Mucosa of rectum (tissue), 2 donors: ENCODE measurements at regions not wholly inside any gene's neighbourhood (a gene's known extent, or its start where the extent isn't known, plus 50 kb on each side); places are given as distances from the start of the nearest gene placed in this dataset.

Experiments used
- H3K27ac ChIP-seq, 2 donors: one replicate each; pipeline ENCODE4 v1.7.0; 2013; ENCODE audit warnings: inconsistent platforms in 2 of 2, low read depth in 2 of 2, low read length in 2 of 2
- H3K27me3 ChIP-seq, 2 donors: one replicate each; pipeline ENCODE4 v1.7.0; 2013; ENCODE audit warnings: low read length in 2 of 2; ENCODE audit not compliant: control insufficient read depth in 2 of 2, insufficient read depth in 2 of 2
- H3K36me3 ChIP-seq, 2 donors: one replicate each; pipeline ENCODE4 v1.7.0; 2013; ENCODE audit warnings: low read length in 2 of 2; ENCODE audit not compliant: control insufficient read depth in 2 of 2, insufficient read depth in 2 of 2
- H3K4me1 ChIP-seq, 2 donors: one replicate each; pipeline ENCODE4 v1.7.0; 2013; ENCODE audit warnings: low read length in 2 of 2, mild to moderate bottlenecking in 1 of 2; ENCODE audit not compliant: control insufficient read depth in 2 of 2, insufficient read depth in 2 of 2
- H3K4me3 ChIP-seq, 2 donors: one replicate each; pipeline ENCODE4 v1.7.0; 2013; ENCODE audit warnings: low read length in 2 of 2
- H3K9ac ChIP-seq, 2 donors: one replicate each; pipeline ENCODE4 v1.7.0; 2013; ENCODE audit warnings: low read length in 2 of 2, low read depth in 1 of 2, mild to moderate bottlenecking in 1 of 2
- H3K9me3 ChIP-seq, 2 donors: one replicate each; pipeline ENCODE4 v1.7.0; 2013; ENCODE audit warnings: low read length in 2 of 2; ENCODE audit not compliant: control insufficient read depth in 2 of 2
- donor health status: healthy.
- donor health status: Normal muscosa, but diverticular disease.

DNA sequence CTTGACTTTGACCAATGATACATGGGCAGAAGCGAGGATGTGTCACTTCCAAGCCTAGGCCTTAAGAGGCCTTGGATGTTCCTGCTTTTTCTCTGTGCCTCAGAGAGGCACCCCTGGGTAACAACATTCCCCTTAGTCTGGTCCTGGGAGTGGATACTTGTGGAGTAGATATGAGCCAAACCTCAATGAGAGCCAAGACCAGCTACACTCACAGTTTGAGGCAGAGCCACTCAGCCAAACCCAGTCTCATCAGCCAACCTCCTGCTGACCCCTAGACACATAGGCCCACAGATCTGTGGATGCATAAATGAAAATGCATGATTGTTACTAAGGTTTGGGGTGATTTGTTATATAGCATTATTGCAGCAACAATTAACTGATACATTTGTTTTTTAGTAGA, 114.2 kb downstream of the ZNF621 start:
- no peaks in the 10 kb centered on the region for H3K36me3 ChIP-seq
- no peak overlapping the region for H3K9ac ChIP-seq
- H3K27ac ChIP-seq = no peak overlapping the region
- H3K4me1 ChIP-seq = no peaks in the 10 kb centered on the region
- H3K27me3 ChIP-seq = no peaks in the 10 kb centered on the region
- no peaks in the 10 kb centered on the region for H3K9me3 ChIP-seq
- no peak overlapping the region for H3K4me3 ChIP-seq

DNA sequence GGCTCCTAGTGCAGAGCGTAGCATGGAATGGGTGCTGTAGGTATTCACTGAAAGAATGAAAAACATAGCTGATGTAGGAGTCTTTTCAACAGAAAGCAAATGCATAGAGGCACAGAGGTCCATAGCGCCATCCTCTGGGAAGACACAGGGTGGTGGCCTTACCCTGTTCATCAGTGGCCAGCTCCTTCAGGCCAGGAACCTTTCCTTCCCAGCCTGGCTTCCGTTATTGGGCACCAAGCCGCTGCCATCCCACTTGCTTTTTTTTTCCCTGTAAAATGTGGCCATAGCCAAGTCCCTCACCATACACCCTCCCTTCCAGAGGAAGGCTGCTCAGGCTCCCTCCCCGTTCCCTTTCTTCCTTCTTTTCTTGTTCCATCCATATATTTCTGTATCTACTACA, 118.1 kb downstream of the ZNF621 start:
- Histone ChIP-seq H3K27ac (no peak overlapping the region), H3K9ac (no peak overlapping the region), H3K36me3 (no peaks in the 10 kb centered on the region), H3K9me3 (no peaks in the 10 kb centered on the region), H3K4me3 (no peak overlapping the region), H3K27me3 (no peaks in the 10 kb centered on the region), H3K4me1 (no peaks in the 10 kb centered on the region)

DNA sequence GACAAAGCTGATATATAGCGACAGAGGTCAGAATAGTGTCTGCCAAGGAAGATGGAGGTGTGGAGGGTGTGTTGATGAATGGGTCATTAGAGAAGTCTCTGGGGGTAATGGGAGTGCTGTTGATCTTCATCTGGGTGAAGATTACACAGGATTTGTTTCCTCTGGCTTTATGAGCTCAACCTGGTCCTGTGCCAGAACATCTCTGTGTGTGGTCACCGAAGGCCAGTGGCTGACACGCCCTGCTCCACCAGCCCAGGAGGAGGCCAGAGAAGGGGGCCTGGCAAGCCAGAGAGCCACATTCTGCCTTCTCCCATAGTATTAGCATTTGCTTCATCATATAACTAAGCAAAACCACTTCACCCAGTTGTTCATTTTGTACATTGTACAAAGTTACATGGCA, 121.1 kb downstream of the ZNF621 start:
- no peaks in the 10 kb centered on the region for H3K9me3 ChIP-seq
- H3K27ac ChIP-seq = no peak overlapping the region
- no peaks in the 10 kb centered on the region for H3K36me3 ChIP-seq
- H3K4me1 ChIP-seq = no peaks in the 10 kb centered on the region
- H3K9ac ChIP-seq = no peak overlapping the region
- no peaks in the 10 kb centered on the region for H3K27me3 ChIP-seq
- no peak overlapping the region for H3K4me3 ChIP-seq

DNA sequence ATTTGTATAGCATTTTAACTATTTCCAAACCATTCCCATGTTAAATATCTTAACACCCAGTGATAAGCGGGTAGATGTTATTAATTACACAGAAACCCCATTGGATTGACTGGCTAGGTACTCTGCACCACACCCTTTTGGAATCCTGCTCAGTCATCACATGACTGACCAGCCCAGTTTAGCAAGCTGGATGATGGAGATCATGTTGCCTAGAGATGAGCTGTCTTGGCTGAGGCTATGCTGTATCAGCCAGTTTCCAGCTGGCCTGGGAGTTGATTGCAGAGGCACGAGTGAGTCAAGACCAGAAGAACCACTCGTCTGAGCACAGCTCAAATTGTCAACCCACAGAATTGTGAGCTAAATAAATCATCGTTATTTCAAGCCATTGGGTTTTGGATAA, 124.6 kb downstream of the ZNF621 start:
- Histone ChIP-seq H3K27ac (no peak overlapping the region), H3K4me1 (no peaks in the 10 kb centered on the region), H3K4me3 (no peak overlapping the region), H3K36me3 (no peaks in the 10 kb centered on the region), H3K9me3 (no peaks in the 10 kb centered on the region), H3K27me3 (no peaks in the 10 kb centered on the region), H3K9ac (no peak overlapping the region)

DNA sequence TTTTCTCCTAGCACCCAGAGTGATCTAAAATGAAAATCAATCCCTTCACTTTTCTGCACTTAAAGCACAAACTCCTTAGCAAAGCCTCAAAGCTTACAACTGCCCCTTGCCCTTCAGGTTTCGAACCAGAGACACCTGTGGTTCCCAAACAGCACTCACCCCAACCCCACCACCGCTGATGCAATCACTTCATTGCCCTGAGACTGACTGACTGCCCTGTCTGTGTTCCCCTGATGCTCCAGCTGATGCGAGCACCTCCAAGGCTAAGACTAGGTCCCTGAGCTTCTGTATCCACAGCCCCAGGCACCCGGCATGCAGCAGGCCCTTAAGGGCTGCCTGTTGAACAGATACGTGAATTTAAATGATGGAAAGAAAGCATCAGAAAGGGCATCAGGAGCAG, 127.3 kb downstream of the ZNF621 start:
- H3K27ac ChIP-seq = no peak overlapping the region
- H3K9ac ChIP-seq = no peak overlapping the region
- H3K9me3 ChIP-seq = no peaks in the 10 kb centered on the region
- H3K36me3 ChIP-seq = no peaks in the 10 kb centered on the region
- H3K27me3 ChIP-seq = no peaks in the 10 kb centered on the region
- H3K4me1 ChIP-seq = no peaks in the 10 kb centered on the region
- no peak overlapping the region for H3K4me3 ChIP-seq

DNA sequence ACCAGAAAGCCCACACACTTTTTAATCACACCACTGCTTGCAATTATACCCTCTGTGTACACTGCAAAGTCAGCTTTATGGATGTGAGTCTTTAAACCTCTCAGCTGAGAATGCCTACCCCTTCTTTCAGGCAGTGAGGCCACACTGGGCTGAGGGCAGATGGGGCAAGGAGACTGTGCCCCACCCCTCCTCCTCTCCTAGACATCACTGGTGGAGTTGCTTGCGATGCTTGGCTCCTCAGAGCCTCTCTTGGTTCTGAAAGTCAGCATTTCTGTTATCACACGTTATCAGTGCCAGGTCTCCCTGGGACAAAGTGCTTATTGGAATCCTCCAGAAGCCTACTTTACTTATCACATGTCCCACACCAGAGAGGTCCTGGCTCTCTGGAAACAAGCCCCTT, 128.2 kb downstream of the ZNF621 start:
- Histone ChIP-seq H3K36me3 (no peaks in the 10 kb centered on the region), H3K9me3 (no peaks in the 10 kb centered on the region), H3K9ac (no peak overlapping the region), H3K4me1 (no peaks in the 10 kb centered on the region), H3K4me3 (no peak overlapping the region), H3K27ac (no peak overlapping the region), H3K27me3 (no peaks in the 10 kb centered on the region)

DNA sequence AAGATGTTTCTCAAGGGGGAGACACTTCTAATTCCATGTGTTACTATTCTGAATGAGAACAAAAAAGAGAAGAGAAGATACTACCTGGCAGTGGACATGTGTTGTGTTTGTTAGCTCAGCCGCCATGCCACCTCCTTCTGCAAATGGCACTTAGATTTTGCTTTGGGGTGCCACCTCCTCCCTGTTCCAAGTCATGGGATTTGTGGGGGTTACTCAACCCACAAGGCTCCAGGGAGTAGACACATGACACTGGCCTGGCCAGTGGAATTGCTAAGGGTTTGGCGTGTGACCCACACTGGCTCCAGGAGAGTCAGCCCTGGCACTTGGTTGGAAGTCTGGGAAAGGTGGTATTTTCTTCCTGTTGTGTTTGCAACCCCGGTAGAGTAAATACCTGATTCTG, 129.1 kb downstream of the ZNF621 start:
- Histone ChIP-seq H3K9ac (no peak overlapping the region), H3K4me3 (no peak overlapping the region), H3K9me3 (no peaks in the 10 kb centered on the region), H3K27ac (no peak overlapping the region), H3K27me3 (no peaks in the 10 kb centered on the region), H3K36me3 (no peaks in the 10 kb centered on the region), H3K4me1 (no peaks in the 10 kb centered on the region)

DNA sequence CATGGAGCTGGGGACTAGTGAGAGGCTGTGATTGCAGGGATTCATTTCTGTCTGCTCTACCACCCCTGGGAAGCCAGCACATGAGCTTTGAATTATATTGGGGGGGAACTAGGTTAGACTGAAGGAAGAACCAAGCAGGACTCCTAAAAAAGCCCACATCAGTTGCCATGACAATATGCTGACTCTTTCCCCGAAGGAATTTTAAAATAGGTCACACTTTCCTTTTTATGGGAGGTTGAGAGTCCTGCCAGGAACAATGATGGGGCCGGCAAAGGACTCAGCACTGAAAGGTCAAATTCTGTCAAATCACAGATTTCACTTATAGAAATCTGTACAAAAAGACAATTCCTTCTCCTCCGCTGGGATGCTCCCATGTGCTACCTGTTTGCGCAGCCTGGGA, 130.8 kb downstream of the ZNF621 start:
- H3K27me3 ChIP-seq = no peaks in the 10 kb centered on the region
- H3K4me3 ChIP-seq = no peak overlapping the region
- no peaks in the 10 kb centered on the region for H3K4me1 ChIP-seq
- H3K27ac ChIP-seq = no peak overlapping the region
- H3K9ac ChIP-seq = no peak overlapping the region
- H3K36me3 ChIP-seq = no peaks in the 10 kb centered on the region
- H3K9me3 ChIP-seq = no peaks in the 10 kb centered on the region

DNA sequence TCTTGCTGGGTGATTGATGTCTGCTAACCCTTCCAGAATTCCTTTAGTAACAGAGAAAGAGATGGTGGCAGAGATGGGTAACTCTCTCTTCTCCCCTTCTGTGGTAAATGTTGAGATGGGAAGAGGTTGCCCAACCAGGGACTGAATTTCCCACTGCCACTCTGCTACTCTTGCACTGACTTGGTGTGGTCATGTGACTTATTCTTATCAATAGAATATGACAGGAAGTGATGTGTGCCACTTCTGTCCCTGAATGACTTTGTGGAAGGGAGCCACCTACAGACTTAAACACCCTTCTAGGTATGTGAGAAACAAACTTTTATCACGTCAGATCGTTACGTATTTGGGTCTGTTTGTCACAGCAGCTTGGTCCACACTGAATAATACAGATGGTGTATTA, 132.9 kb downstream of the ZNF621 start:
- H3K27me3 ChIP-seq = no peaks in the 10 kb centered on the region
- no peak overlapping the region for H3K27ac ChIP-seq
- H3K4me1 ChIP-seq = no peaks in the 10 kb centered on the region
- H3K9ac ChIP-seq = no peak overlapping the region
- H3K4me3 ChIP-seq = no peak overlapping the region
- H3K36me3 ChIP-seq = no peaks in the 10 kb centered on the region
- H3K9me3 ChIP-seq = no peaks in the 10 kb centered on the region

DNA sequence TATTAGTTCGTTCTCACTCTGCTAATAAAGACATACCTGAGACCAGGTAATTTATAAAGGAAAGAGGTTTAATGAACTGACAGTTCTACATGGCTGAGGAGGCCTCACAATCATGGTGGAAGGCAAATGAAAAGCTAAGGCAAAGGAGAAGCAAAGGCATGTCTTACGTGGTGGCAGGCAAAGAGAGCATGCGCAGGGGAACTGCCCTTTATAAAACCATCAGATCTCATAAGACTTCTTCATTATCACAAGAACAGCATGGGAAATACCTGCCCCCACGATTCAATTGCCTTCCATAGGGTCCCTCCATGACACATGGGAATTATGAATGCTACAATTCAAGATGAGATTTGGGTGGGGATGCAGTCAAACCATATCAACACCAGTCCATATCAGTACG, 133.5 kb downstream of the ZNF621 start:
- H3K4me3 ChIP-seq = no peak overlapping the region
- no peaks in the 10 kb centered on the region for H3K36me3 ChIP-seq
- H3K4me1 ChIP-seq = no peaks in the 10 kb centered on the region
- H3K9ac ChIP-seq = no peak overlapping the region
- no peaks in the 10 kb centered on the region for H3K27me3 ChIP-seq
- no peak overlapping the region for H3K27ac ChIP-seq
- H3K9me3 ChIP-seq = no peaks in the 10 kb centered on the region

DNA sequence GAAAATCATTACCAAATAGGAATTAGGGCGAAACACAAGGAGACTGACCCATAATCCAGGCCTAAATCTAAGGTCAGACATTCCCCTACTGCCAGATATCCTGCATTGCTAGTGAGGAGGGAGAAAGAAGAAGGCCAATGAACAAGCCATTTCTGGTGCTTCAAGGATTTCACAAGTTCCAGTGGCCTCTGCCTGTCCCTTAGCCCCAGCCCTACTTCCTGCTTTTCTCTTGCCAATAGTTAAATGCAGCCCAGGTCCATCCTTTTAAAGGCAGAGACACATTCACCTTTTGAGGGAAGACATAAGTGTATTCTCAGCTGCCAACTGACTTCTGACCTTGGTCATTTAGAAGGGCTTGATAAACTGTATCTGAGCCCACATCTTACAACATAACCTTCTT, 135.8 kb downstream of the ZNF621 start:
- H3K4me3 ChIP-seq = no peak overlapping the region
- H3K4me1 ChIP-seq = no peaks in the 10 kb centered on the region
- no peaks in the 10 kb centered on the region for H3K9me3 ChIP-seq
- no peak overlapping the region for H3K9ac ChIP-seq
- no peak overlapping the region for H3K27ac ChIP-seq
- no peaks in the 10 kb centered on the region for H3K36me3 ChIP-seq
- no peaks in the 10 kb centered on the region for H3K27me3 ChIP-seq
